ENCODE measurements at regions not wholly inside any gene's neighbourhood (a gene's known extent, or its start where the extent isn't known, plus 50 kb on each side); places are given as distances from the start of the nearest gene placed in this dataset.

- TF ChIP-seq MAX (IDR thresholded peaks at IDR 0.05; ENCODE audit: low read depth, low read length) (no peak), MYC (IDR thresholded peaks at IDR 0.05; ENCODE audit: low read depth, low read length) (no peak), CTCF (IDR thresholded peaks at IDR 0.05; ENCODE audit: low read depth, low read length) (no peak), POLR2A (IDR thresholded peaks at IDR 0.05; ENCODE audit: extremely low read depth, insufficient read length) (no peak)
- H3K4me3 ChIP-seq (ENCODE audit: low read depth, low read length): no peak overlapping the region
- DNase-seq (ENCODE audit: low read depth): no peak
Observed at GRCh38 chr15:98551936-98552562, 96.3 kb upstream of the IGF1R start.

GRCh38 chr15:98554272-98555172, 93.8 kb upstream of the IGF1R start:
- no peak for DNase-seq (ENCODE audit: low read depth)
- no peak for TF ChIP-seq POLR2A (IDR thresholded peaks at IDR 0.05; ENCODE audit: extremely low read depth, insufficient read length)
- TF ChIP-seq MAX (IDR thresholded peaks at IDR 0.05; ENCODE audit: low read depth, low read length): no peak
- TF ChIP-seq CTCF (IDR thresholded peaks at IDR 0.05; ENCODE audit: low read depth, low read length): no peak
- no peak for TF ChIP-seq MYC (IDR thresholded peaks at IDR 0.05; ENCODE audit: low read depth, low read length)
- H3K4me3 ChIP-seq (ENCODE audit: low read depth, low read length): no peak overlapping the region

GRCh38 chr15:98555173-98555515, 93.2 kb upstream of the IGF1R start:
- no peak overlapping the region for H3K4me3 ChIP-seq (ENCODE audit: low read depth, low read length)
- no peak for DNase-seq (ENCODE audit: low read depth)
- no peak for TF ChIP-seq MAX (IDR thresholded peaks at IDR 0.05; ENCODE audit: low read depth, low read length)
- no peak for TF ChIP-seq MYC (IDR thresholded peaks at IDR 0.05; ENCODE audit: low read depth, low read length)
- TF ChIP-seq POLR2A (IDR thresholded peaks at IDR 0.05; ENCODE audit: extremely low read depth, insufficient read length): no peak
- no peak for TF ChIP-seq CTCF (IDR thresholded peaks at IDR 0.05; ENCODE audit: low read depth, low read length)

GRCh38 chr15:98556321-98556720, 92.0 kb upstream of the IGF1R start:
- H3K4me3 ChIP-seq (ENCODE audit: low read depth, low read length): no peak overlapping the region
- DNase-seq (ENCODE audit: low read depth): no peak
- no peak for TF ChIP-seq MYC (IDR thresholded peaks at IDR 0.05; ENCODE audit: low read depth, low read length)
- no peak for TF ChIP-seq MAX (IDR thresholded peaks at IDR 0.05; ENCODE audit: low read depth, low read length)
- no peak for TF ChIP-seq CTCF (IDR thresholded peaks at IDR 0.05; ENCODE audit: low read depth, low read length)
- TF ChIP-seq POLR2A (IDR thresholded peaks at IDR 0.05; ENCODE audit: extremely low read depth, insufficient read length): no peak

GRCh38 chr15:98560338-98560737, 88.0 kb upstream of the IGF1R start:
- TF ChIP-seq CTCF (IDR thresholded peaks at IDR 0.05; ENCODE audit: low read depth, low read length) (no peak), MAX (IDR thresholded peaks at IDR 0.05; ENCODE audit: low read depth, low read length) (no peak), POLR2A (IDR thresholded peaks at IDR 0.05; ENCODE audit: extremely low read depth, insufficient read length) (no peak), MYC (IDR thresholded peaks at IDR 0.05; ENCODE audit: low read depth, low read length) (no peak)
- DNase-seq (ENCODE audit: low read depth): no peak
- H3K4me3 ChIP-seq (ENCODE audit: low read depth, low read length): no peak overlapping the region

Data from NB4 (cell line).